Activated CD4-positive, alpha-beta T cell treated with anti-CD3 and anti-CD28 coated beads, Interleukin-2, amount 10 ng/mL, durations not matched to agents 7 days and 5 days (primary cell): ENCODE measurements at regions not wholly inside any gene's neighbourhood (a gene's known extent, or its start where the extent isn't known, plus 50 kb on each side); places are given as distances from the start of the nearest gene placed in this dataset.
"Not testable (repeated sequence)": the region's sequence is repeated elsewhere in the genome, so short reads cannot be mapped to it uniquely, and the experiment has no call there.

Experiments used
- CTCF ChIA-PET: fragments of 350-600 bp; sonication (Branson Sonifier 250); formaldehyde crosslinking; loops from one replicate; lab custom pipeline; 2021; ENCODE audit warnings: antibody characterized with exemption; lab: Charles Lee
- POLR2A ChIA-PET: fragments of 350-600 bp; sonication (Branson Sonifier 250); formaldehyde crosslinking; loops from one replicate; lab custom pipeline; 2021; ENCODE audit warnings: antibody characterized with exemption; lab: Charles Lee
- DNase-seq: peaks from one replicate; pipeline ENCODE4 v3.0.0-alpha.2; 2020
- H3K27ac Mint-ChIP-seq: one replicate; pipeline ENCODE4 v1.8.0; 2021; ENCODE audit warnings: mild to moderate bottlenecking, moderate library complexity, mixed read lengths
- H3K27me3 Mint-ChIP-seq: one replicate; pipeline ENCODE4 v1.8.0; 2021; ENCODE audit warnings: mixed read lengths
- H3K36me3 Mint-ChIP-seq: one replicate; pipeline ENCODE4 v1.8.0; 2021; ENCODE audit warnings: low read depth, mixed read lengths
- H3K4me1 Mint-ChIP-seq: one replicate; pipeline ENCODE4 v1.8.0; 2021; ENCODE audit warnings: mixed read lengths
- H3K4me3 Mint-ChIP-seq: one replicate; pipeline ENCODE4 v1.8.0; 2021; ENCODE audit warnings: mild to moderate bottlenecking, moderate library complexity, mixed read lengths
- H3K9me3 Mint-ChIP-seq: one replicate; pipeline ENCODE4 v1.8.0; 2021; ENCODE audit warnings: mixed read lengths

DNA sequence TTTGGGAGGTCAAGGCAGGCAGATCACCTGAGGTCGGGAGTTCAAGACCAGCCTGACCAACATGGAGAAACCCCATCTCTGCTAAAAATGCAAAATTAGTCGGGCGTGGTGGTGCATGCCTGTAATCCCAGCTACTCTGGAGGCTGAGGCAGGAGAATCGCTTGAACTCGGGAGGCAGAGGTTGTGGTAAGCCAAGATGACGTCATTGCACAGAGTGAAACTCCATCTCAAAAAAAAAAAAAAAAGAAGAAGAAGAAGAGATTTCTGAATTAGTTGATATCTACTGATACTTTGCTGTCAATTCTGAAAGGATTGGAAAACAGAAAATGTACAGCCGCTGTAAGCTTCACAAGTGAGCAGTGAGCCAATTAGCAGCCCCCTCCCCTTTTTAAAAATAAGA is 144.4 kb upstream of the RREB1 start:
- CTCF ChIA-PET, result interaction anchor here (0.6 to 1.3 kb wide), 2 partner anchors 129 to 296 kb away, joined by 3 read pairs; no protein-coding TSS in a partner anchor
- H3K27me3 Mint-ChIP-seq, H3K4me3 Mint-ChIP-seq, DNase-seq, POLR2A ChIA-PET, H3K36me3 Mint-ChIP-seq, H3K9me3 Mint-ChIP-seq, H3K4me1 Mint-ChIP-seq, H3K27ac Mint-ChIP-seq: not testable (repeated sequence)

DNA sequence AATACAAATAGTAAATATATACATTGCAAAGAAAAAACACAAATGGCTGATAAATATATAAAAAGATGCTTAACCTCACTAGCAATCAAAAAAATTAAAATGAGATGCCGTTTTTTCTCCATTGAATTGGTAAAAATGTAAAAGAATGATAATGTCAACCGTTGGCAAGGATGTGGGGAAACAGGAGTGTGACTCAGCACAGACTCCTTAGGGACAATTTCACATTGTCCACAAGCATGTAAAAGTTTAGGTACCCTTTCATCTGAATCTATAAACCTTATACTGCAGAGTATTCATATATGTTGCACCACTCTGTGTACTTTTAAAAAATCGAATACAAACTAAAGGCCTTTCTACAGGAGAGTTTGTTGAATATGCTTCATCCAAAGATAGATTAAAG is 143.1 kb upstream of the RREB1 start:
- POLR2A ChIA-PET, result no interaction called here
- DNase-seq, result no peak
- Mint-ChIP-seq H3K27ac (no peak overlapping the region), H3K4me3 (no peak overlapping the region), H3K27me3 (peaks cover 9% of the 10 kb centered on the region), H3K9me3 (no peaks in the 10 kb centered on the region), H3K36me3 (no peaks in the 10 kb centered on the region), H3K4me1 (no peaks in the 10 kb centered on the region)
- CTCF ChIA-PET, result interaction anchor here (1.0 to 1.3 kb wide), 2 partner anchors 243 to 295 kb away, joined by 3 read pairs; no protein-coding TSS in a partner anchor

DNA sequence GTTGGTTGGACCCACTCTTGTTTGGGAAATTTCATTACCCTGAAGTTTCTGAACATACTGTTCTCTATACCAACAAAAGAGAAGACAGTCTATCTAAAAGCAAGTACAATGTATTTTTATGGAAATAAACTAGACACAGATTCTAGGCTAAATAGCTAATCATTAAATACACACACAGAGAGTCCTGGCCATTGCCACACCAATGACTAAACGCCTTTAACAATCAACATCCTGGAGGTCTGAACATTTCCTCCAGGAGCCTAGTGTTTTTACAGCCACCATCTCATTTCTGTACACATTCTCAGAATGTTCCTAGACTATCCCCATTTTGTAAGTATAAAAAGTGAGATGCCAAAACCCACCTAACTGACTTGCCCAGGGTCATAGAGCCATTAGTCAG is 141.6 kb upstream of the RREB1 start:
- Mint-ChIP-seq H3K4me3 (no peak overlapping the region), H3K9me3 (no peaks in the 10 kb centered on the region), H3K4me1 (no peaks in the 10 kb centered on the region), H3K27me3 (peaks cover 9% of the 10 kb centered on the region), H3K27ac (no peak overlapping the region), H3K36me3 (no peaks in the 10 kb centered on the region)
- ChIA-PET CTCF (no interaction called here), POLR2A (no interaction called here)
- DNase-seq, result no peak

- Mint-ChIP-seq H3K4me3 (no peak overlapping the region), H3K9me3 (no peaks in the 10 kb centered on the region), H3K27me3 (peaks cover 9% of the 10 kb centered on the region), H3K36me3 (no peaks in the 10 kb centered on the region), H3K27ac (no peak overlapping the region), H3K4me1 (no peaks in the 10 kb centered on the region)
- DNase-seq, result no peak
- ChIA-PET POLR2A (no interaction called here), CTCF (interaction anchor here (0.6 kb wide), 1 partner anchor 23 kb away, joined by 5 read pairs; no protein-coding TSS in a partner anchor)
Measured at GRCh38 chr6:6966569-6966968, 141.2 kb upstream of the RREB1 start.

DNA sequence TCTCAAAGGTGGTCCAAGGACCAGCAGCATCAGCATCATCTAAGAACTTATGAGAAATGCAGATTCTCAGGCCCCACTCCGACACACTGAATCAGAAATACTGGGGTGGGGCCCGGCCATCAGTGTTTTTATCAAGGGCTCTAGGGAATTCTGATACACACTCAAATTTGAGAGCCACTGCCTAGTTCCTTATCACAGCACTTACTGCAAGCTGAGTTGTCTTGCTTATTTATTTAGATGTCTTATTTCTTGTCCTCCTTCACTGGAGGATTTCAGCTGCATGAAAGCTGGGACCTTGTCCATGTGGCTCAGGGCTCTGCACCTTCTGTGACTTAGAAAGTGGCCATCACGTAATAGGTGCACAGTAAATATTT is 139.4 kb upstream of the RREB1 start:
- Mint-ChIP-seq H3K9me3 (no peaks in the 10 kb centered on the region), H3K4me3 (no peak overlapping the region), H3K27me3 (peaks cover 5% of the 10 kb centered on the region), H3K27ac (no peak overlapping the region), H3K4me1 (no peaks in the 10 kb centered on the region), H3K36me3 (no peaks in the 10 kb centered on the region)
- POLR2A ChIA-PET, result no interaction called here
- CTCF ChIA-PET, result no interaction called here
- no peak for DNase-seq

- Mint-ChIP-seq H3K27ac (no peak overlapping the region), H3K36me3 (no peaks in the 10 kb centered on the region), H3K27me3 (peaks cover 5% of the 10 kb centered on the region), H3K4me3 (no peak overlapping the region), H3K9me3 (no peaks in the 10 kb centered on the region), H3K4me1 (no peaks in the 10 kb centered on the region)
- CTCF ChIA-PET, result no interaction called here
- DNase-seq, result no peak
- POLR2A ChIA-PET, result no interaction called here
Measured at GRCh38 chr6:6968731-6969552, 138.8 kb upstream of the RREB1 start.

DNA sequence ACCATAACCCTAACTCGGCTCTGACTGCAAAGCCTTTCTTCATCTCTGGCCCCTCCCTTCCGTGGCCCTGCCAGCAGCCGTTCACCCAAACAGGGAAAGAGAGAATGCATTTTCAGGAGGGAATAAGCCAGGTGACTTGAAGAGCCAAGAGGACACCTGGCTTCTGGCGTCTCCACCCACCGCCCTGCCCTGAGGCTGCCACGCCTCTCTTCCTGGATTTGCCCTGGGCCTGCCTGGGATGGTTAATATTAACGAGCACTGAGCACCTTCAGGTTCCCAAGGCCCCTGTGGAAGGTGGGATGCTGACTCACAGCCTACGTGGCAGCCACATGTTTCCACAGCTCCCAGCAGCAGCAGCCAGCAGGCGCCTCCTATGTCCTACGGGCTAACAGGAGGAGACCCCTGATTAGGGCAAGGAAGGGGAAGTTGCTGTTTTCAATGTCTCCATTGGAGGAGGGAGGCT is 138.0 kb upstream of the RREB1 start:
- H3K36me3 Mint-ChIP-seq, result no peaks in the 10 kb centered on the region
- H3K9me3 Mint-ChIP-seq, result no peaks in the 10 kb centered on the region
- no peaks in the 10 kb centered on the region for H3K4me1 Mint-ChIP-seq
- H3K27ac Mint-ChIP-seq, result no peak overlapping the region
- DNase-seq, result no peak
- no peak overlapping the region for H3K4me3 Mint-ChIP-seq
- CTCF ChIA-PET, result no interaction called here
- POLR2A ChIA-PET, result no interaction called here
- H3K27me3 Mint-ChIP-seq, result peaks cover 5% of the 10 kb centered on the region

DNA sequence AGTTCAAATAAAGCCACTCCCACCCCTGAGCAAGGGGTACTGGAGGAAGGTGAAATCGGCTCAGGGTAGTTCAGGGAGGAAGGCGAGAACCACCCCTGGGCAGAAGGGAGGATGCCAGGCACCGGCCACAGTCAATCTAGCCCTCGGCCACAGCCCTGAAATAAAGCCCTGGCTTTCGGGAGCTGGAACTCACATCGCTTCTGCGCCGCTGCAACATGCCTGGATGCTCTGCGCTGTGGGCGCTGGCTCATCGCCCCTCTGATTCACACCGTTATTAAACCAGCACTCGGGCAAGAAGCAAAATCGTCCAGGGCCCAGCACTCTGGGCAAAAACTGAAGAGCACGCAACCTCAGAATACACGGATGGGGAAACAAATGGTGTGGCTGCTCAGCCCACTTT is 136.9 kb upstream of the RREB1 start:
- CTCF ChIA-PET, result no interaction called here
- Mint-ChIP-seq H3K9me3 (no peaks in the 10 kb centered on the region), H3K36me3 (no peaks in the 10 kb centered on the region), H3K4me3 (no peak overlapping the region), H3K27me3 (no peaks in the 10 kb centered on the region), H3K27ac (no peak overlapping the region), H3K4me1 (no peaks in the 10 kb centered on the region)
- POLR2A ChIA-PET, result no interaction called here
- DNase-seq, result no peak

GRCh38 chr6:6971369-6971768 is 136.4 kb upstream of the RREB1 start:
- Mint-ChIP-seq H3K4me3 (no peak overlapping the region), H3K4me1 (no peaks in the 10 kb centered on the region), H3K27ac (no peak overlapping the region), H3K9me3 (no peaks in the 10 kb centered on the region), H3K36me3 (no peaks in the 10 kb centered on the region), H3K27me3 (no peaks in the 10 kb centered on the region)
- ChIA-PET CTCF (interaction anchor here (1.1 kb wide), 1 partner anchor 232 kb away, joined by 3 read pairs; no protein-coding TSS in a partner anchor), POLR2A (no interaction called here)
- no peak for DNase-seq

GRCh38 chr6:6972456-6972855 is 135.3 kb upstream of the RREB1 start:
- Mint-ChIP-seq H3K9me3 (no peaks in the 10 kb centered on the region), H3K27ac (no peak overlapping the region), H3K4me3 (no peak overlapping the region), H3K27me3 (no peaks in the 10 kb centered on the region), H3K36me3 (no peaks in the 10 kb centered on the region), H3K4me1 (no peaks in the 10 kb centered on the region)
- ChIA-PET CTCF (interaction anchor here (1.2 kb wide), 1 partner anchor 382 kb away, joined by 3 read pairs; no protein-coding TSS in a partner anchor), POLR2A (no interaction called here)
- no peak for DNase-seq

DNA sequence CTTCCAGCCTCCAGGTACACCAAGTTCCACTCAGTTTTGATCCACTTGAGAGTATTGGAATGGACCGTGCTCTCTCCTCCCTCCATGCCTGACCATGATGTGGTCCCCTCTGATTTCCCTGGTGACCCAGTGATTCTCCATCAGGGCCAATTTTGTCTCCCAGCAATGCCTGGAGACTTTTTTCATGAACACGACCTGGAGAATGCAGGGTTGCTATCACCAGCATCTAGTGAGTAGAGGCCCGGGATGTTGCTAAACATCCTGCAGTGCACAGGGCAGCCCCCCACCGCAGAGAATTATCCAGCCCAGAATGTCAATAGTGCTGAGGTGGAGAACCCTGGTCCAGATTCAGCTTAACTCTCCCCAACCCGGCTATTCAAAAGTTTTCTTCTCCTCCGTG is 134.0 kb upstream of the RREB1 start:
- H3K36me3 Mint-ChIP-seq, result no peaks in the 10 kb centered on the region
- POLR2A ChIA-PET, result no interaction called here
- H3K4me1 Mint-ChIP-seq, result no peaks in the 10 kb centered on the region
- no peak overlapping the region for H3K27ac Mint-ChIP-seq
- H3K4me3 Mint-ChIP-seq, result no peak overlapping the region
- CTCF ChIA-PET, result no interaction called here
- H3K27me3 Mint-ChIP-seq, result peaks cover 5% of the 10 kb centered on the region
- DNase-seq, result no peak
- H3K9me3 Mint-ChIP-seq, result no peaks in the 10 kb centered on the region

- POLR2A ChIA-PET, result no interaction called here
- no peaks in the 10 kb centered on the region for H3K4me1 Mint-ChIP-seq
- no peaks in the 10 kb centered on the region for H3K9me3 Mint-ChIP-seq
- H3K27me3 Mint-ChIP-seq, result peaks cover 5% of the 10 kb centered on the region
- no peak for DNase-seq
- no peak overlapping the region for H3K27ac Mint-ChIP-seq
- CTCF ChIA-PET, result no interaction called here
- no peaks in the 10 kb centered on the region for H3K36me3 Mint-ChIP-seq
- no peak overlapping the region for H3K4me3 Mint-ChIP-seq
Measured at GRCh38 chr6:6975459-6976111, 132.2 kb upstream of the RREB1 start.

GRCh38 chr6:6976193-6976592 is 131.6 kb upstream of the RREB1 start:
- ChIA-PET POLR2A (no interaction called here), CTCF (no interaction called here)
- Mint-ChIP-seq H3K4me1 (no peaks in the 10 kb centered on the region), H3K27ac (no peak overlapping the region), H3K9me3 (no peaks in the 10 kb centered on the region), H3K4me3 (no peak overlapping the region), H3K27me3 (peaks cover 5% of the 10 kb centered on the region), H3K36me3 (no peaks in the 10 kb centered on the region)
- no peak for DNase-seq
